ENCODE measurements at regions not wholly inside any gene's neighbourhood (a gene's known extent, or its start where the extent isn't known, plus 50 kb on each side); places are given as distances from the start of the nearest gene placed in this dataset.

- Histone ChIP-seq H2AFZ (ENCODE audit: low read length) (no peak overlapping the region), H3K27me3 (ENCODE audit: control insufficient read depth in 1 of 2, insufficient read depth in 2 of 2, low read length in 2 of 2) (peaks cover 41 to 86% of the 10 kb centered on the region in 2 experiments), H3K4me1 (ENCODE audit: insufficient read depth, low read length) (no peaks in the 10 kb centered on the region), H3K4me2 (ENCODE audit: low read depth, low read length) (no peak overlapping the region), H3K36me3 (replicated peaks in 1 of 2; ENCODE audit: control insufficient read depth in 1 of 2, insufficient read depth in 2 of 2, low read length in 2 of 2) (no peaks in the 10 kb centered on the region), H3K4me3 (replicated peaks in 1 of 3; ENCODE audit: insufficient read depth in 1 of 3, low read depth in 2 of 3, low read length in 3 of 3) (no peak overlapping the region), H4K20me1 (ENCODE audit: insufficient read depth, low read length) (peaks cover 15% of the 10 kb centered on the region; the same call in 1 of the 2 replicates), H3K27ac (ENCODE audit: extremely low read length, insufficient read depth, low read length) (no peak overlapping the region), H3K9me3 (ENCODE audit: low read length) (no peaks in the 10 kb centered on the region), H3K9ac (ENCODE audit: insufficient read depth, low read depth, low read length) (no peak overlapping the region), H3K79me2 (ENCODE audit: insufficient read depth, low read length) (no peaks in the 10 kb centered on the region)
- DNase-seq (ENCODE audit: low spot score), result no peak
- FAIRE-seq, result no peak
- 5% methylated on average over 16 of the region's 16 CpGs for WGBS (ENCODE audit: low lambda C conversion rate)
- ChIA-PET POLR2A (no interaction called here), CTCF (ENCODE audit: low intra/inter-chr PET ratio, low total read pairs) (no interaction called here)
- in situ Hi-C loops (cut with HindIII; ENCODE audit: extremely low pct_ligation_motif_present, low pct_unique_long_range_greater_than_20kb) (no loop called here), intact Hi-C loops (cut with micrococcal nuclease; ENCODE audit: unreplicated experiment) (no loop called here)
- no TSS peak for BruUV-seq (replicated peaks)
- ATAC-seq, result no peak
- TF ChIP-seq SYNCRIP (IDR thresholded peaks at IDR 0.05; ENCODE audit: insufficient read depth, low read depth, low read length) (no peak), NCOA1 (CRISPR knock-in tag; IDR thresholded peaks at IDR 0.05) (no peak), MAFK (conservative IDR thresholded peaks at IDR 0.05 in 1 of 2, IDR thresholded peaks at IDR 0.05 in 1 of 2; ENCODE audit: low read length in 2 of 2) (no peak), ZNF33B (CRISPR knock-in tag; IDR thresholded peaks at IDR 0.05) (no peak), LCORL (IDR thresholded peaks at IDR 0.05) (no peak), LCORL (CRISPR knock-in tag; IDR thresholded peaks at IDR 0.05) (no peak), ZNF180 (CRISPR knock-in tag; IDR thresholded peaks at IDR 0.05; ENCODE audit: borderline replicate concordance, low read depth) (no peak)
- TF ChIP-seq, protein P1, sequence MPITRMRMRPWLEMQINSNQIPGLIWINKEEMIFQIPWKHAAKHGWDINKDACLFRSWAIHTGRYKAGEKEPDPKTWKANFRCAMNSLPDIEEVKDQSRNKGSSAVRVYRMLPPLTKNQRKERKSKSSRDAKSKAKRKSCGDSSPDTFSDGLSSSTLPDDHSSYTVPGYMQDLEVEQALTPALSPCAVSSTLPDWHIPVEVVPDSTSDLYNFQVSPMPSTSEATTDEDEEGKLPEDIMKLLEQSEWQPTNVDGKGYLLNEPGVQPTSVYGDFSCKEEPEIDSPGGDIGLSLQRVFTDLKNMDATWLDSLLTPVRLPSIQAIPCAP (CRISPR knock-in tag; IDR thresholded peaks at IDR 0.05; ENCODE audit: low read depth), result no peak
These were observed 78.0 kb downstream of the ENGASE start for GRCh38 chr17:79152636-79153035.

GRCh38 chr17:79152110-79152509, 77.5 kb downstream of the ENGASE start:
- Histone ChIP-seq H3K27ac (ENCODE audit: extremely low read length, insufficient read depth, low read length) (no peak overlapping the region), H3K9ac (ENCODE audit: insufficient read depth, low read depth, low read length) (no peak overlapping the region), H3K9me3 (ENCODE audit: low read length) (no peaks in the 10 kb centered on the region), H3K79me2 (ENCODE audit: insufficient read depth, low read length) (no peaks in the 10 kb centered on the region), H3K4me3 (replicated peaks in 1 of 3; ENCODE audit: insufficient read depth in 1 of 3, low read depth in 2 of 3, low read length in 3 of 3) (no peak overlapping the region), H3K4me2 (ENCODE audit: low read depth, low read length) (no peak overlapping the region), H3K27me3 (ENCODE audit: control insufficient read depth in 1 of 2, insufficient read depth in 2 of 2, low read length in 2 of 2) (peaks cover 38 to 86% of the 10 kb centered on the region in 2 experiments), H2AFZ (ENCODE audit: low read length) (no peak overlapping the region), H4K20me1 (ENCODE audit: insufficient read depth, low read length) (peaks cover 16% of the 10 kb centered on the region; the same call in 1 of the 2 replicates), H3K4me1 (ENCODE audit: insufficient read depth, low read length) (no peaks in the 10 kb centered on the region), H3K36me3 (replicated peaks in 1 of 2; ENCODE audit: control insufficient read depth in 1 of 2, insufficient read depth in 2 of 2, low read length in 2 of 2) (no peaks in the 10 kb centered on the region)
- no TSS peak for BruUV-seq (replicated peaks)
- in situ Hi-C loops (cut with HindIII; ENCODE audit: extremely low pct_ligation_motif_present, low pct_unique_long_range_greater_than_20kb) (no loop called here), intact Hi-C loops (cut with micrococcal nuclease; ENCODE audit: unreplicated experiment) (no loop called here)
- ATAC-seq (no peak), DNase-seq (ENCODE audit: low spot score) (no peak), FAIRE-seq (no peak)
- WGBS (ENCODE audit: low lambda C conversion rate), result 0% methylated on average over 7 of the region's 13 CpGs
- TF ChIP-seq ZNF678 (CRISPR knock-in tag; IDR thresholded peaks at IDR 0.05) (no peak), NR3C1 (CRISPR knock-in tag; IDR thresholded peaks at IDR 0.05) (no peak), ZIK1 (CRISPR knock-in tag; IDR thresholded peaks at IDR 0.05; ENCODE audit: borderline replicate concordance, low read depth) (no peak), SRY (CRISPR knock-in tag; IDR thresholded peaks at IDR 0.05) (no peak), TEAD2 (CRISPR knock-in tag; IDR thresholded peaks at IDR 0.05) (no peak), ATF7 (IDR thresholded peaks at IDR 0.05) (no peak), ATF7 (CRISPR knock-in tag; IDR thresholded peaks at IDR 0.05) (no peak), MTERF4 (CRISPR knock-in tag; IDR thresholded peaks at IDR 0.05) (no peak)
- TF ChIP-seq, protein P2, sequence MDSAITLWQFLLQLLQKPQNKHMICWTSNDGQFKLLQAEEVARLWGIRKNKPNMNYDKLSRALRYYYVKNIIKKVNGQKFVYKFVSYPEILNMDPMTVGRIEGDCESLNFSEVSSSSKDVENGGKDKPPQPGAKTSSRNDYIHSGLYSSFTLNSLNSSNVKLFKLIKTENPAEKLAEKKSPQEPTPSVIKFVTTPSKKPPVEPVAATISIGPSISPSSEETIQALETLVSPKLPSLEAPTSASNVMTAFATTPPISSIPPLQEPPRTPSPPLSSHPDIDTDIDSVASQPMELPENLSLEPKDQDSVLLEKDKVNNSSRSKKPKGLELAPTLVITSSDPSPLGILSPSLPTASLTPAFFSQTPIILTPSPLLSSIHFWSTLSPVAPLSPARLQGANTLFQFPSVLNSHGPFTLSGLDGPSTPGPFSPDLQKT (CRISPR knock-in tag; IDR thresholded peaks at IDR 0.05; ENCODE audit: borderline replicate concordance), result no peak
- ChIA-PET POLR2A (no interaction called here), CTCF (ENCODE audit: low intra/inter-chr PET ratio, low total read pairs) (no interaction called here)

Measured in HepG2 (cell line).